ENCODE measurements at regions not wholly inside any gene's neighbourhood (a gene's known extent, or its start where the extent isn't known, plus 50 kb on each side); places are given as distances from the start of the nearest gene placed in this dataset.
"Not testable (repeated sequence)": the region's sequence is repeated elsewhere in the genome, so short reads cannot be mapped to it uniquely, and the experiment has no call there.

DNA sequence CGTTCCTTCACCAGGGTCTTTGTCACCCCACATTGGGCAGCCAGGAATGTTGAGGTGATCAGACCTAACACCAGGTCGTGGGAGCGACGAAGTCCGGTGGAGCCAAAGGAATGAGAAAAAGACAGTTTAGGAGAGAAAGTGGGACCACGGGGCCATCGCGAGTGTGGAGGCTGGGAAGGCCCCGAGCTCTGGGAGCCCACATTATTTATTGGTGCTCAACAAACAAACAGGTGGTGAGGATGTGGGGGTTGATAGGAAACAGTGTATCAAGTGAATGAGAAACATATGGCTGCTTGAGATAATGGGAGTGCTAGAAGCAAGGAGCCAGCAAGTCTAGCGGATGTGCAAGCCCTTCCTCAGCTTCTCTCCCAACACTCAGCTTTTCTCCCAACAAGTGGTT lies 287.1 kb upstream of the SGK1 start:
- no peak for DNase-seq (ENCODE audit: low spot score)

DNA sequence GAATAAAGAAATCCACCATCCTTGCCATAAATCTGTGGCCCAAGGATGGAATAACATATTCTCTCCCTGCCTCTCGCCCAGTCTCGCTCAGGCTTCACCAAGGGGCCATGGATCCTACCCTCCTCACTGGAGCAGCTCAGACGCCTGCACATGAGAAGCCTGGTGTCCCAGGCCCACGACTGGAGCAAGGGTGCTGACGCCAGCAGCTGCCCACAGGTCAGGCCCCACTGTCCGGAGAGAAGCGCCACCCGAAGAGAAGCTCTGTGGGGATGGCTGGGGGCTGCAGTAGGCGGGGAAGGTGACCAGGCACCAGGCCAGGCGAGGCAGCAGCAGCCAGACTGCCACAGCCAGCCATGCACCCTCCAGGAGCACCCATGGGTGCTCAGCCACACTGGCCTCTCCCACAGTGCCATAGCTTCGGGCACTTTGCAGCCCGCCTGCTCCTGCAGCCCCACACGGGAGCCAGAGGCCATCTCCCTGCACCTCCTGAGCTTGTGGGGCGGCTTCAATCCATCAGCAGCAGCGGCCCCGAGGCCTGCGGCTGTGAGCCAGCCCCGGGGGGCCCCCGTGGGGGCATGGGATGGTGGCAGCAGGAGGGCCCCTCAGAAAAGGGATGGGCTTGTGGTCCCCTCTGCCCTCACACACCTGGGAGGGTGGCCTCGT lies 286.2 kb upstream of the SGK1 start:
- no peak for DNase-seq (ENCODE audit: low spot score)

DNA sequence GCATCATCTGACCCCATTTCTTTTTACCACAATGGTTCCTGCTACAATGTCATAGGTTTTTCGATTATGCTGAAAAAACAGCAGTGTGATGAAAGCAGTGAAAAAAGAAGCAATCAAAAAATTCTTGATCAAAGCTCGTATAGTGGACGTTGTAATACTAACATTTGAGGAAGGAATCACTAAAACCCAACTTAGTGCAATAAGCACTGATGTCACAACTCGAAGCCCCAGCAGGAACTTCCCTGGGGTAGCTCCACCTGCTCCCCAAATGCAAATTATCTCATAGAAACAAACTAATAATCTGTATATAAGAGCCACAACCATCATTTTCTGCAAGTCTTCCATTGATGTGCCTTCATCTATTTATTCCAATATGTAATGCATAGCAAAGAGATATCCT lies 285.6 kb upstream of the SGK1 start:
- no peak for DNase-seq (ENCODE audit: low spot score)

DNA sequence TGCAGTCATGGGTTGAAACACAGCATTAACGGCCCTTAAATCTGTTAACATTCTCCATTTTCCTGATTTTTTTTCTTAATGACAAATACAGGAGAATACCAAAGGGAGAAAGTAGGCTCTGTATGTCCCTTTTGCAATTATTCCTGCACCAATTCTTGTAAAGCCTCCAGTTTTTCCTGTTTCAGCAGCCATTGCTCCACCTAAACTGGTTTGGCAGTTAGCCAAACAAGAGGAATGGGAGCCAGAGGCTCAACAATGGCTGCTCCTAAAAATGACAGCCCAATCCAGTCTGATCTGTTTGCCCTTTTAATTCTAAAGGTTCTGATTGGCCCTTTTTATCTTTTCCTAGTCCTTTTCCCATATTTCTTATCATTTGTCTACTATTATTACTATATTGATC lies 284.2 kb upstream of the SGK1 start:
- no peak for DNase-seq (ENCODE audit: low spot score)

DNA sequence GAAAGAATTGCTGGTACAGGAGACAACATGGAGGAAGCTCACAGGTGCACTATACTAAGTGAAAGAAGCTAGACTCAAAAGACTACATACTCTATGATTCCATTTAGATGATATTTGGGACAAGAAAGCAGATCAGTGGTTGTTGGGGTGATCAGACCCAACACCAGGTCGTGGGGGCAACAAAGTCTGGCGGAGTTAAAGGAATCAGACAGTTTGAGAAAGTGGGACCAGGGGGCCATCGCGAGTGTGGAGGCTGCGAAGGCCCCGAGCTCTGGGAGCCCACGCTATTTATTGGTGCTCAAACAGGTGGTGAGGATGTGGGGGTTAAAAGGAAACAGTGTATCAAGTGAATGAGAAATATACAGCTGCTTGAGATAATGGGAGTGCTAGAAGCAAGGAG lies 282.8 kb upstream of the SGK1 start:
- no peak for DNase-seq (ENCODE audit: low spot score)

DNA sequence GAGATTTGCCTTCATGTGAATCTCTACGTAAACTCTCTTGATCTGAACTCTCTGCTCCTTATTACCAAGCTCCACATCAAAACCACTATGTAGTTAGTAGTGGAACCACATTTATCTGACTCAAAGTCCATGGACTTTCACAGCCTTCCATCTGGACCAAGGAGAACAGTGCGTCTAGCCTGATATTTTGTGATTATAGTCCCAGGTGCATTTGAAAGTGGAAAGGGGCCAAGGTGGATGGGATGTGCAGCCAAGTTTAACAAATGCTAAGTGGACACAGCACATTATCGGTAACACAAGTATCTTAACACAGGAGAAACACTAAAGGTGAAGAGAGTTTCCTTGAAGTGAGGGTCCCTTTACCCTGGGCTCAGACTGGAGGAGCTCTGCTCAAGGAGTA lies 281.2 kb upstream of the SGK1 start:
- DNase-seq (ENCODE audit: low spot score) = no peak

DNA sequence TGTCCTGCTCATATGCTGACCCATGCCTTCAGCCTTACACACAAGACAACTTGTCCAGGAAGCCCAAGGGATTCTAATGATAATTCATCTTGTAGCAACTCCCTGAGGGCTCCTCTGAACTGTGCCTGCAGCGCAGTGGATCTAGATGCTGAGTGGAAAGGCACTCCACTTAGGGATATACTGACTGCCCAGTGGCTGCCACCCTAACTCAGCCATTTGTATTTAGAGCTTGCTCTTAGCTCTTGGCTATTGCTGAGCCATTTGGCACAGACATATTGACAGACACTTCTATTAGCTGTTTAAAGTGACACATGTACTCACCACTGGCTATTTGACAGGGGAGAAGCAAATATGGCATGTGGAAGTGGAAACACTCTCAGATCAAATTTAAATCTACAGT lies 278.3 kb upstream of the SGK1 start:
- DNase-seq (ENCODE audit: low spot score) = no peak

DNA sequence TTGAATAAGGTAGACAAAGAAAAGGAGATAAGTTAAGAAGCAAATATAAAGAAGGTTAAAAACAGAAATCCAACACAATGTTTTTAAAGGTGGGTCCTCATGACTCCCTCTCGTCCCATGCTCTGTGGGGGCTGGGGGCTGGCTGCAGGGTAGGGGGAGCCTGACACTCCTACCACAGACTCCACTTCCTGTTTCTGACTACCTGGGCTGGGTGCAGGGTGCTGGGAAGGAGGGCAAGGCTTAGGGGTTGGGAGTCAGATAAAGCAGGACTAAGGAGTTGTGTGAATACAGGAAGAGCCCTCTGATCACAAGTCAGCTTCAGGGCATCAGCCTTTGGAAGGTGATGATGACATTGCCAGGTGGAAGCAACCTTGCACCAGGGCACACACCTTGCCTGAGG lies 277.0 kb upstream of the SGK1 start:
- no peak for DNase-seq (ENCODE audit: low spot score)

DNA sequence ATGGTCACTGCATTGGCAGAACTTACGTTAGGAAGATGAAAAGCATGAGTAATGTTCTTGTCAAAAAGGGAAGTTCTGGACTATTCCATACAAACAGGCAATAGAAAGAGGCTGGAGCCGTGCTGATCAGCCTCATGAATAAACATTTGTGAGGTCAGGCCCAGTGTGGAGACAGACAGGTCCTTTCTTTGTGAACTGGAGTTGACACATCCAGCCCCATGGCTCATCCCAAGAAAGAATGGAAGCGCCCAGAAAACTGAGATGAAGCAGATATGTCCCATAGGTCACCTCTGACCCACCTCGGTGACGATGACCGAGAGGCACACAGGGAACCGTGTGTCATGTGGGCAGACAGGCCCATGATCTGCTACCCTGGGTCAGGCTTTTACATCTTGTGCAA lies 276.0 kb upstream of the SGK1 start:
- DNase-seq (ENCODE audit: low spot score) = no peak

DNA sequence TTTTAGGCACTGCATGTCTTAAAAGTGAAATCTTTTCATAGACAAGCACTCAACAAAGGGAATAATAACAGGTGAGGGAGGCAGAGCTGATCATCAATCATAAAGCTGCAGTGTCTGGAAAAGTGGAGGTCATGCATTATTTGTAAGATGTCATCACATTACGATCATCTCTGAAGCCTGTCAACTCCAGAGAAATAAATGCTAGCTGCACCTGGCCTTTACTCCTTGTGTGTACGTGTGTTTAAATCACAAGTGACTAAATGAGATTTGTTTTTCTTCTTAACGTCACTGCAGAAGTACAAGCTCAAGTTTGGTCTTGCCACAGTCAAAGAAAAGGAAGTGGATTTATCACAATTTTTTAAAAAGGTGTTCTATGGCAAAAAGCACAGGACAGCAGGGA lies 275.5 kb upstream of the SGK1 start:
- no peak for DNase-seq (ENCODE audit: low spot score)

DNA sequence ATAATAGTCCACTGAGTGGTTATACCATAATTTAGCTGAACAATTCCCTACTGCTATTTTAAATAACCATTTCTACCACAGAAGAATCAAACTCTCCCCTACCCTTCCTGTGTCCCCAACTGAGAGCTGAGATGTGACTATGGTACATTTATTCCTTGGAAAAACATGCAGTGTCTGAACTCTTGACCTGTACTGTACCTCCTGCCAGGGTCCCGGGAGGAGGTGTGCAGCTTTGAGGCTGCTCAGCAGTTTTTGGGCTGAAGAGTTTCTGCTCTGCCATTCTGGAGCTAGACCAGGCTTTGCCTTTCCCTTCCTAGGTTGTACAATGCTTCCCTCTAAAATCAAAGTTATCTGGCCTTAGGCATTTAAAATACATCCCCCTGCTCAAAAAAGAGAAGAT lies 275.1 kb upstream of the SGK1 start:
- DNase-seq (ENCODE audit: low spot score) = no peak

DNA sequence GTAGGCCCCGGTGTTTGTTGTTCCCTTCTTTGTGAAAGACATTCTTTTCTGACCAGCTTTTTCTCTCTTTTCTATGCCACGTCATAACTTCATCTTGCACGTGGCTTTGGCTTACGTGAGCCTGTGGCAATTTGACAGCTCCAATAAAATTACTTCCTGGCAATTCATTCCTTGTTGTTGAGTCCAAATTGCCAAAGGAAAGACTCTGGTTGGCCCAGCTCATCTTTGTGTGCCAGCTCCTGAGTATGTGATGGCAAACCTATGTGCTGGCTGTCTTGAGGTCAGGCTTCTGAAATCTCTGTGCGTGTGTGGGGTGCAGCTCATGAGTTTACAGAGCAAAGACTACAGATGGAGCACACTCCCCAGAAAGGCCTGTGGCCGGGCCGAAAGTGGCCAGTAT lies 272.5 kb upstream of the SGK1 start:
- peak; percentile 9 for DNase-seq (ENCODE audit: low spot score)

DNA sequence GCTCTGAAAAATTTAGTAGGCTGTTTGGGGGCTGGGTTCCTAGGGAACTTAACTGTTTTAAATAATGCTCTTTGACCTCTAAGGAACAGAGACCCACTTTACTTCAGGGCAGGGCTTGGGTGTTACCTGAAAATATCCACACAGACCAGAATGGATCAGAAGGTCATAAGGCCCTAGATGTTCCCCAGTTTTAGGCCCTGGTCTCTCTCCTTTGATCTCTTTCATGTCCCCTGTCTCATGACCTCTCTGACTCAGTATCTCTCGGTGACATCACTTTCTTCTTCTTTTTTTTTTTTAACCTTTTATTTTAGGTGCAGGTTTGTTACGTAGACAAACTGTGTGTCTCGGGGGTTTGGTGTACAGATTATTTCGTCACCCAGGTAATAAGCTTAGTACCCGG lies 272.1 kb upstream of the SGK1 start:
- no peak for DNase-seq (ENCODE audit: low spot score)

DNA sequence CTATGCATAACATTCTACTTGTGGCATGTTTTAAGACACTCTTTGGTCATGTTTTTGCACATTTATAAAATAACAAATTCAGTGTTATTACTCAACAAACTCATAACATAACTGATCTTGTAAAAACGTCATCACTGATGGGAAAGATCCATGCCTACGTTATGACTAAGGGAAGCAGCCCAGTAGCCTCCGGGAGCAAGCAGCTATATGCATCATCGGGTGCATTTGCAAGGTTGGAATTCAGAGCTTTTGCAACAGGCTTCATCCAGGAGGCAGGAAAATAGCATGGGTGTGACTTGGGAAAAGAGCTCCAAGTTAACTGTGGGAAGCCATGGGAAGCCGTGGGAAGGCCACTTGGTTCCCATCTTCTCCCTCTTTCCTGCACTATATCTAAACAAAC lies 271.6 kb upstream of the SGK1 start:
- peak; percentile 85 for DNase-seq (ENCODE audit: low spot score)

DNA sequence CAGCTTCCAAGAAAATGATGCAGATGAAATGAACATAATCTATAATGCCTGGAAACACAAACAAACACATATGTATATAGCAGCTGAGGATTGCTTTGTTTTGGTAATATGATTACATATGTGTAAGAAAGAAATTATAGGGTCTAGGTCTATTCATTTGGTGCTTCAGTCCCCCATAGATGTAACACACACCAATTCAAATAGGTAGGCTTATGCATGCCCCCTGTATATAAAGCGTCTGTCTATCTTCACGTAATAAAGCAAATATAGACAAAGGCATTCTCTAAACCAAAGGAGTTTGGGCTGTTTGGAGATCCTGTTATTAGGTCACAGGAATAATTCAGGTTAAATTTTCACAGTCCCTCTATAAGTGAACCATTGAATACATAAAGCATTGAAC lies 270.4 kb upstream of the SGK1 start:
- no peak for DNase-seq (ENCODE audit: low spot score)

DNA sequence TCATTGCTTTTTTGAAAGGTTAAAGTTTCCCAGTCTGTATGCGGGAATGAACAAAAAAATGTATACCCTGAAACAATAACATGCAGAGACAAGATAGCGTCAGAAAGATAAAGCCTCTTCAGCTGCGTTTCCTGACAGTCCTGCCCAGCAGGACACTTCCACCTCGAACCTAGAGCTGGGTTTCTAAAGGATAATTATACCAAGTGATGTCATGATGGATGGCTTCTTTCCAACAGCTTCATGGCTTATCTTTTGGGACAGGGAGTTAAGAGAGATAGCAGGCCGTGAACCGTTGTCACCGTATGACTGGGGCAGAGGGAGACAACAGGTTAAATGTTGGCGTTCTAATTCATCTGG lies 267.6 kb upstream of the SGK1 start:
- DNase-seq (ENCODE audit: low spot score) = no peak

DNA sequence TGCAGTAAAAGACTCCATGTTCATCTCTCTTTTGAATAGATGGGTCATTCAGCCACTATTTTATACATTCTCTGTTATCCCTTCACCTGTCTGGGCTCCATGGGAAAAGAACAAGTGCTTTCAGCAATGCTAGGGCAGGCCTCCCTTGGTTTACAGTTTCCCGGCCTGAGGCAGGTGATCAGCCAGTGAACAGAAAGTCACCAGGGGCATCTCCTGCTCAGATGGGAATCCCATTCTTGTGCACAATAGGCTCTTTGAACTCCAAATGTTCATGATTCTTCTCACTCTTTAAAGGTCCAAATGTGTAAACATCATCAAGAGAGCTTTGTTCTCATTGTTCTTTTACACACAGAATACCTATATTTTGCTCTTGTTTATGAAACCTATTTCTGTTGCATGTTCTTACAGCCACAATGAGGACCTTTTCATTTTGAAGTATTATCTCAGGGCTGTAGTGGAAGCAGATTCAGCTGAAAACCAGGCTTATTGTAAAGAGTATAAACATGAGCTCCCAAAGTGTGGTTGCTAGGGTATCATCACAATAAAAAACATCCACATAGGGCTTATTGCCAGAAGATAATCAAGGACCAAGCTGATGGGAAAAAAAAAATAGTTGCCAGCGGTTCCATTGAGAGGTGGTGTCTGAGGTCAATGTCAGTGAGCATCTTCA lies 267.1 kb upstream of the SGK1 start:
- no peak for DNase-seq (ENCODE audit: low spot score)

DNA sequence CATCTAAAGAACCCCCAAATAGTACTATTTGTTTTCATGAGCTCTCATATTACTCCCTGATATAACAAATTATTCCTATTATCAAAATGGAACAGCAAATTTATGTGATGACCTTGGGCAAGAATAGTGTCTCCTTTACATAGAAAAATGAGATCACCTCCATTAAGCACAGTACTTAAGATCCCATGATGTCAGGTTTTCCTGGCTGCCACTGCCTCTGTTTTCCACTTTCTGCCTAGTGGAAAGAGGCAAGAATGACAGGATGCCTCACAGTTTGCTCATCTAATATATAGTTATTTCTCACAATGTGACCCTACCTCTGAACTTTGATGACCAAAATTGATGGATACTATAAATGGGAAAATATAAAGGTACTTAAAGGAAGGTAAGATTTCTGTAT lies 260.1 kb upstream of the SGK1 start:
- DNase-seq (ENCODE audit: low spot score) = no peak

DNA sequence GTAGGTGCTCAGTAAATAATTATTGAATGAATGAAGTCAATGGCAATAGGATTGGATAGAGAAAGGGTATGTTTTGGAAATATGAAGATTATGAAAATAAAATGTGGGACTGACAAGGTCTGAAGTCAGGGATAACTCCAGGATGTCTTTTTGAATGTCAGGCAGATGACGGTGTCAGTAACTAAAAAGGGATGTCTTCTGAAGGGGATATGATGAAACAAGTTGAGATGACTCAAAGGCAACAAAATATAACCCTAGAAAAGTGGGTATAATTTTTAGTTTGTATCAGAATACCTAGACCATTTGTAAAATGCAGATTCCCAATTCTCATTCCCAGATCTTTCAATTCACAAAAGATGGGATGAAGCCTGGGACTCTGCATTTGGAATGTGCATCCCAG lies 257.3 kb upstream of the SGK1 start:
- no peak for DNase-seq (ENCODE audit: low spot score)

DNA sequence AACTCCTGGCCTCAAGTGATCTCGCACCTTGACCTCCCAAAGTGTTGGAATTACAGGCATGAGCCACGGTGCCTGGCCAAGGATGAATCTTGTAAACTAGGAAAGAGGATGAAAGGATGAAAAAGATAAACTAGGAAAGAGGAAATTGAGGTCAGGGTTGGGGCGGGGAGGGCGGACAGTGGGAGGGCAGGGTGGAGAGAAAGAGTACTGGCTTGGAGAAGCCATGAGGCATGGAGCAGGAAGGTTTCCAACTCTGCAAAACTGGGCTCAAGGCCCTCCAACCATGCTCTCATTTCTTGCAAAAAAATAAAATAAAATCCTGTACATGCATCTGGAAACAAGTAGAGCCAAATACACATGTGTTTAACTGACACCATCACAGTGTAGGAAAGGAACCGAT lies 256.6 kb upstream of the SGK1 start:
- no peak for DNase-seq (ENCODE audit: low spot score)

DNA sequence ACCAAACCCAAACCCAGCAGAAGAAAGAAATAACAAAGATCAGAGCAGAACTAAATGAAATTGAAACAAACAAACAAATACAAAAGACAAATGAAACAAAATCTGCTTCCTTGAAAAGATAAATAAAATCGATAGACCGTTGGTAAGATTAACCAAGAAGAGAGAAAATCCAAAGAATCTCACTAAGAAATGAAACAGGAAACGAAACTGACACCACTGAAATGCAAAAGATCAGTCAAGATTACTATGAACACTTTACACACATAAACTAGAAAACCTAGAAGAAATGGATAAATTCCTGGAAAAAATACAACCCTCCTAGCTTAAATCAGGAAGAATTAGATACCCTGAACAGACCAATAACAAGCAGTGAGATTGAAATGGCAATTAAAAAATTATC lies 252.1 kb upstream of the SGK1 start:
- DNase-seq (ENCODE audit: low spot score) = not testable (repeated sequence)

DNA sequence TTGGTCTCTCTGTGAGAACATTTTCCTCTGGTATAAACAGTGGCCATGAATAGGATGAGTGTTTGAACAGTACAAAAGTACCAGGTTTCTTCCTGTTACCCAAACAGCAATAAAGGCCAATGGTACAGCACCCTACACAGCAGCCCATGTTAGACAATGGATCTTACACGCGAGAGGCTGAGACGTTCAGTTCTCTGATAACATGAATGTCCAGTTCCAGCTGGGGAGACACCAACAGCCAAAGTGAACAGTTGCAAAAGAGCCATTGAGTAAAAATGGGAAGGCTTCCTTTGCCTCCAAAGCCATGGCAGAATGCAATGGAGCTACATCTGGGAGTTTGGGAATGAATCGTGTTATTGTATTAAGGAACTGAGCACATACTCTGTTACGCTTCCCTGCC lies 246.8 kb upstream of the SGK1 start:
- no peak for DNase-seq (ENCODE audit: low spot score)

DNA sequence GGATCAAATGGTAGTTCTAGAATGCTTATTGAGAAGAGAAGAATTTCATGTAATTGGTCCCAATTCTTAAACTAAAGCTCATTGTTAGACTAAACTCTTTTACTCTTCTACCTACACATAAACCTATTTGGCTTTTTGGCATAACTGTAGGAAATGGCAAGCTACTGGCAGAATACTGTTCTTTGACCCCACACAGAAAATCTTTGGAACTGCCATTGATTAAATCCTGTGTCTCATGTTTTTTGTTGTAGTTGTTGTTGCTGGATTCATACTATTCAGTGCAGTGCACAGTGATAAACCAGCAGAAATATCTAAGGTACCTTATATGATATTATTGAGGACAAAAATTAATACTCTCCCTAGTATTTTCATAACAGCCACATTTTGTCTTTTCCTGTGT lies 242.1 kb upstream of the SGK1 start:
- no peak for DNase-seq (ENCODE audit: low spot score)

DNA sequence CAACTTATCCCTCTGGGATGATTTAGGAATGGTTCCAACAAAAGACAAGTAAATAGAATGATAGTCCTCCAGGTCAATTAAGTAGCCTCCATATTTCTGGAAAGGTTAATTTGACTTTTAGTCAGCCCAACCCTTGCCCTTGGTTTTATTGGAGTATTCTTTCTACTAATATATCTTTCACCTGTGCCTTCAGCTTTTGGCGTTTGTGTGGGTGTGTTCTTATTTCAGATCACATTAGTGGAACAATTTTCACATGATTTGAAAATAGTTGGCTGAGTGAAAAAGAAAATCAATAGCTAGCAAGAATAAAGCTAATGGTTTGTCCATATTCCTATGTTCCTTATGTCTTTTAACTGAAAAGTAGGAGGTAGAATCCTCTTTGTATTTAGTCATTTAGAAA lies 239.6 kb upstream of the SGK1 start:
- no peak for DNase-seq (ENCODE audit: low spot score)

DNA sequence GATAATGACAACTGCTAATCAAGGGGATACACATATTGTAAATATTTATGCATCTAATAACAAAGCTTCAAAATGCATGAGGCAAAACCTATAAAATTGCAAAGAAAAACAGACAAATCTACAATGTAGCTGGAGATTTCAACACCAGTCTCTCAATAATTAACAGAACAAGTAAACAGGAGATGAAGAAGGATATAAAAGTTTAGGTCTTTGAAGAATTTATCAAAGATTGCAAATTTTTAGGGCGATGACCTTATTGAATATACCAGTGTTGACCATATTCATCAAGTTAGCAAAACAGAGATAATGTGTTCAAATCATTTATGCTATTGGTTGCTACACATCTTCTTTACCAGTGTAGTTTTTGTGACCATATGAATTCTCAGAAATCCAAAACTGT lies 237.8 kb upstream of the SGK1 start:
- no peak for DNase-seq (ENCODE audit: low spot score)

Measured in AG08396 (cell line).